CD14-positive monocyte (primary cell): ENCODE measurements at regions not wholly inside any gene's neighbourhood (a gene's known extent, or its start where the extent isn't known, plus 50 kb on each side); places are given as distances from the start of the nearest gene placed in this dataset.

Experiments
- DNase-seq, 3 donors: peaks; one replicate each; pipeline ENCODE4 v3.0.0-alpha.2; 2011 to 2022
- H2AFZ ChIP-seq: 2 replicates; pipeline ENCODE4 v1.6.0; 2012; ENCODE audit warnings: mild to moderate bottlenecking, low read depth, low read length, inconsistent platforms; ENCODE audit not compliant: insufficient read depth, poor library complexity, severe bottlenecking
- H3K27ac ChIP-seq, 2 donors: 1 replicate in 1 of 2; 2 replicates in 1 of 2; pipeline ENCODE4 v1.5.1; 2012 to 2013; ENCODE audit warnings: low read length in 2 of 2, control low read depth in 1 of 2, inconsistent platforms in 1 of 2, low read depth in 1 of 2, mild to moderate bottlenecking in 1 of 2
- H3K27me3 ChIP-seq, 2 donors: one replicate each; pipeline versions ENCODE4 v1.6.0 to v1.6.1; 2011 to 2013; ENCODE audit warnings: low read length in 2 of 2; ENCODE audit not compliant: control insufficient read depth in 2 of 2, insufficient read depth in 2 of 2
- H3K36me3 ChIP-seq, 2 donors: replicated peaks in 1 of 2; 1 replicate in 1 of 2; 2 replicates in 1 of 2; pipeline versions ENCODE4 v1.5.1 to v1.6.1; 2012 to 2013; ENCODE audit warnings: low read length in 2 of 2, control low read depth in 1 of 2, inconsistent platforms in 1 of 2, mild to moderate bottlenecking in 1 of 2; ENCODE audit not compliant: insufficient read depth in 2 of 2, control insufficient read depth in 1 of 2
- H3K4me1 ChIP-seq, 2 donors: 1 replicate in 1 of 2; 2 replicates in 1 of 2; pipeline versions ENCODE4 v1.5.1 to v1.6.1; 2012 to 2013; ENCODE audit warnings: low read length in 2 of 2, control low read depth in 1 of 2, inconsistent platforms in 1 of 2, mild to moderate bottlenecking in 1 of 2, moderate library complexity in 1 of 2; ENCODE audit not compliant: insufficient read depth in 2 of 2, control insufficient read depth in 1 of 2
- H3K4me2 ChIP-seq: replicated peaks from 2 replicates; pipeline ENCODE3; 2012; ENCODE audit warnings: low read length, moderate library complexity, mild to moderate bottlenecking; ENCODE audit not compliant: poor library complexity, severe bottlenecking; ENCODE audit errors: extremely low read depth
- H3K4me3 ChIP-seq, 3 experiments: fragments of 200-600 bp in 1 of 3; sonication (generic) in 1 of 3; replicated peaks in 1 of 3; 1 replicate in 2 of 3; 2 replicates in 1 of 3; pipeline ENCODE4 v1.5.1; 2011 to 2013; ENCODE audit warnings: low read length in 3 of 3, mild to moderate bottlenecking in 3 of 3, control low read depth in 2 of 3, low read depth in 2 of 3, inconsistent platforms in 1 of 3, moderate library complexity in 1 of 3
- H3K79me2 ChIP-seq: 2 replicates; pipeline ENCODE4 v1.6.0; 2012; ENCODE audit warnings: mild to moderate bottlenecking, control low read depth, inconsistent platforms, low read length, moderate library complexity; ENCODE audit not compliant: insufficient read depth
- H3K9ac ChIP-seq: 2 replicates; pipeline ENCODE4 v1.6.0; 2017; ENCODE audit warnings: low read length, mild to moderate bottlenecking; ENCODE audit not compliant: insufficient read depth, poor library complexity, severe bottlenecking
- H3K9me3 ChIP-seq, 2 donors: replicated peaks in 1 of 2; 1 replicate in 1 of 2; 2 replicates in 1 of 2; pipeline versions ENCODE4 v1.5.1 to v1.6.1; 2012 to 2013; ENCODE audit warnings: low read length in 2 of 2, control low read depth in 1 of 2; ENCODE audit not compliant: control insufficient read depth in 1 of 2, insufficient read depth in 1 of 2
- H4K20me1 ChIP-seq: 2 replicates; pipeline ENCODE4 v1.6.0; 2012; ENCODE audit warnings: mild to moderate bottlenecking, low read length, control low read depth, moderate library complexity; ENCODE audit not compliant: insufficient read depth
- H3K27ac Mint-ChIP-seq, 7 donors: one replicate each; pipeline ENCODE4 v1.8.0; 2020; ENCODE audit warnings: mild to moderate bottlenecking in 7 of 7, mixed read lengths in 7 of 7, moderate library complexity in 6 of 7, inconsistent platforms in 2 of 7
- H3K27me3 Mint-ChIP-seq, 3 donors: one replicate each; pipeline ENCODE4 v1.8.0; 2021 to 2022; ENCODE audit warnings: low read depth in 3 of 3, mild to moderate bottlenecking in 3 of 3, mixed read lengths in 3 of 3, moderate library complexity in 3 of 3, inconsistent platforms in 1 of 3
- H3K36me3 Mint-ChIP-seq, 2 donors: one replicate each; pipeline ENCODE4 v1.8.0; 2020; ENCODE audit warnings: mixed read lengths in 2 of 2, inconsistent platforms in 1 of 2, mild to moderate bottlenecking in 1 of 2
- H3K4me1 Mint-ChIP-seq: one replicate; pipeline ENCODE4 v1.8.0; 2020; ENCODE audit warnings: mild to moderate bottlenecking, mixed read lengths
- H3K4me3 Mint-ChIP-seq, 2 donors: one replicate each; pipeline ENCODE4 v1.8.0; 2020; ENCODE audit warnings: mild to moderate bottlenecking in 2 of 2, mixed read lengths in 2 of 2, moderate library complexity in 1 of 2
- H3K9me3 Mint-ChIP-seq, 7 donors: one replicate each; pipeline ENCODE4 v1.8.0; 2020 to 2022; ENCODE audit warnings: mixed read lengths in 7 of 7, mild to moderate bottlenecking in 6 of 7, moderate library complexity in 6 of 7, inconsistent platforms in 2 of 7
- CTCF ChIP-seq: fragments of 200-600 bp; IDR thresholded peaks from one replicate; pipeline ENCODE4 v1.8.0; 2022; ENCODE audit warnings: antibody characterized with exemption, mild to moderate bottlenecking
- WGBS: methylation state at CpG from one replicate; pipeline ENCODE4 v1.1.5; 2013; ENCODE audit warnings: missing lambda C conversion rate; ENCODE audit not compliant: insufficient coverage; 5-methylcytosine and 5-hydroxymethylcytosine counted together
- intact Hi-C, 2 donors: fragments of 100-400 bp; cut with micrococcal nuclease; formaldehyde crosslinking; loops; one replicate each; pipeline versions ENCODE4 v1.15.0 to v1.15.1; 2023

- H3K4me1 ChIP-seq: no peaks in the 10 kb centered on the region
- Mint-ChIP-seq H3K9me3 (peaks cover 0 to 2% (median 0%) of the 10 kb centered on the region in 7 donors), H3K4me1 (no peaks in the 10 kb centered on the region), H3K27ac (no peak overlapping the region), H3K36me3 (no peaks in the 10 kb centered on the region), H3K27me3 (peaks cover 0 to 1% (median 0%) of the 10 kb centered on the region in 3 donors), H3K4me3 (no peak overlapping the region)
- H3K4me3 ChIP-seq: no peak overlapping the region
- no peak overlapping the region for H3K9ac ChIP-seq
- no peak overlapping the region for H2AFZ ChIP-seq
- intact Hi-C loops: no loop called here
- H3K27ac ChIP-seq: no peak overlapping the region
- H3K9me3 ChIP-seq: no peaks in the 10 kb centered on the region
- no CpG with 5 or more reads among the region's 3 CpGs for WGBS
- no peaks in the 10 kb centered on the region for H3K79me2 ChIP-seq
- TF ChIP-seq CTCF: no peak
- no peak overlapping the region for H3K4me2 ChIP-seq
- no peaks in the 10 kb centered on the region for H3K27me3 ChIP-seq
- no peaks in the 10 kb centered on the region for H3K36me3 ChIP-seq
- H4K20me1 ChIP-seq: no peaks in the 10 kb centered on the region
- no peak for DNase-seq
Measured at GRCh38 chr6:74765486-74765885, 440.4 kb downstream of the COL12A1 start.

- H3K36me3 Mint-ChIP-seq: no peaks in the 10 kb centered on the region
- Histone ChIP-seq H3K4me2 (no peak overlapping the region), H3K79me2 (no peaks in the 10 kb centered on the region), H3K9ac (no peak overlapping the region), H4K20me1 (no peaks in the 10 kb centered on the region), H2AFZ (no peak overlapping the region), H3K4me1 (no peaks in the 10 kb centered on the region), H3K36me3 (no peaks in the 10 kb centered on the region), H3K4me3 (no peak overlapping the region), H3K9me3 (no peaks in the 10 kb centered on the region), H3K27ac (no peak overlapping the region), H3K27me3 (no peaks in the 10 kb centered on the region)
- peaks cover 0 to 1% (median 0%) of the 10 kb centered on the region in 3 donors for H3K27me3 Mint-ChIP-seq
- intact Hi-C loops: no loop called here
- WGBS: no CpG with 5 or more reads among the region's 2 CpGs
- H3K4me3 Mint-ChIP-seq: no peak overlapping the region
- no peak for TF ChIP-seq CTCF
- H3K27ac Mint-ChIP-seq: no peak overlapping the region
- peaks cover 0 to 2% (median 0%) of the 10 kb centered on the region in 7 donors for H3K9me3 Mint-ChIP-seq
- DNase-seq: no peak
- no peaks in the 10 kb centered on the region for H3K4me1 Mint-ChIP-seq
Measured at GRCh38 chr6:74764486-74764885, 441.4 kb downstream of the COL12A1 start.
